HL-60 (cell line): ENCODE measurements at regions not wholly inside any gene's neighbourhood (a gene's known extent, or its start where the extent isn't known, plus 50 kb on each side); places are given as distances from the start of the nearest gene placed in this dataset.
"Not testable (repeated sequence)": the region's sequence is repeated elsewhere in the genome, so short reads cannot be mapped to it uniquely, and the experiment has no call there.

Source experiments
- DNase-seq, 2 experiments: peaks; one replicate each; pipeline ENCODE4 v3.0.0-alpha.2; 2010 to 2020; ENCODE audit warnings: low read depth in 1 of 2, low spot score in 1 of 2
- H3K27ac ChIP-seq: fragments of 250-450 bp; sonication (Bioruptor Pico); replicated peaks from 2 replicates; pipeline ENCODE4 v1.5.1; 2020; ENCODE audit warnings: mild to moderate bottlenecking, moderate library complexity
- H3K27me3 ChIP-seq: fragments of 250-450 bp; sonication (Bioruptor Pico); 2 replicates; pipeline ENCODE4 v1.5.1; 2021; ENCODE audit warnings: mild to moderate bottlenecking, moderate library complexity; ENCODE audit not compliant: insufficient read depth, poor library complexity, severe bottlenecking
- H3K4me3 ChIP-seq: replicated peaks from 2 replicates; pipeline ENCODE4 v1.5.1; 2011; ENCODE audit warnings: mild to moderate bottlenecking, control low read depth, low read length; ENCODE audit not compliant: insufficient read depth
- CTCF ChIP-seq: IDR thresholded peaks from one replicate; pipeline ENCODE4 v1.5.1; 2011; ENCODE audit warnings: low read length, control low read depth, inconsistent platforms; ENCODE audit not compliant: insufficient read depth
- GABPA ChIP-seq: IDR thresholded peaks from 2 replicates; pipeline ENCODE4 v1.6.1; 2012; ENCODE audit warnings: low read depth
- POLR2AphosphoS5 ChIP-seq: IDR thresholded peaks from 2 replicates; pipeline ENCODE4 v1.6.1; 2012; ENCODE audit warnings: low read depth
- REST ChIP-seq: IDR thresholded peaks from 2 replicates; pipeline ENCODE4 v1.6.1; 2012; ENCODE audit warnings: low read depth; ENCODE audit not compliant: insufficient replicate concordance
- SPI1 ChIP-seq: IDR thresholded peaks from 2 replicates; pipeline ENCODE4 v1.6.1; 2012; ENCODE audit warnings: low read depth, mild to moderate bottlenecking, borderline replicate concordance

- no peak for TF ChIP-seq REST
- no peak for TF ChIP-seq GABPA
- TF ChIP-seq POLR2AphosphoS5, result no peak
- no peak for TF ChIP-seq SPI1
- TF ChIP-seq CTCF, result no peak
- H3K27me3 ChIP-seq, result no peaks in the 10 kb centered on the region
Measured at GRCh38 chrX:125236955-125237354, 82.7 kb upstream of the TEX13C start.

DNA sequence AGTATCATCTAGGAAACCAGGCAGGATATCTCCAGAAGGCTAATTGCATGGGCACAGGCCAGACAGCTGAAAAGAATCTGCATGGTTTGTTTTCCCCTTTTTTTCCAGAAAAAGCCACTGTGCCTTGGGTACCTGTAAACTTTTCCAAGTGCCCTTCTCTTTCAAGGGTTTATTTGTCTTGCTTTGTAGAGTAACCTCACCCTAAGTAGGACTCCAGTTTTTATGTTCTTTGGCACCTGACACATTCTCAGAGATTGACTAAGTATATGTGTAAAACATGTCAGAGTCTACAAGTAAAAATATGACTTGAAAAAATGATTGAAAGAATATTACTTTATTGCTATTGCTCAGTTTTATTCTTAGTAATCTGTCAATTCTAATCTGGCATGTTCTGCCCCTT, 70.7 kb upstream of the TEX13C start:
- no peak for DNase-seq
- Histone ChIP-seq H3K27me3 (no peaks in the 10 kb centered on the region), H3K4me3 (no peak overlapping the region), H3K27ac (no peak overlapping the region)
- no peak for TF ChIP-seq GABPA
- no peak for TF ChIP-seq SPI1
- TF ChIP-seq REST, result no peak
- TF ChIP-seq POLR2AphosphoS5, result no peak
- no peak for TF ChIP-seq CTCF

More at GRCh38 chrX:125236955-125237354, 82.7 kb upstream of the TEX13C start:
- Histone ChIP-seq H3K4me3 (no peak overlapping the region), H3K27ac (no peak overlapping the region)
- no peak for DNase-seq

DNA sequence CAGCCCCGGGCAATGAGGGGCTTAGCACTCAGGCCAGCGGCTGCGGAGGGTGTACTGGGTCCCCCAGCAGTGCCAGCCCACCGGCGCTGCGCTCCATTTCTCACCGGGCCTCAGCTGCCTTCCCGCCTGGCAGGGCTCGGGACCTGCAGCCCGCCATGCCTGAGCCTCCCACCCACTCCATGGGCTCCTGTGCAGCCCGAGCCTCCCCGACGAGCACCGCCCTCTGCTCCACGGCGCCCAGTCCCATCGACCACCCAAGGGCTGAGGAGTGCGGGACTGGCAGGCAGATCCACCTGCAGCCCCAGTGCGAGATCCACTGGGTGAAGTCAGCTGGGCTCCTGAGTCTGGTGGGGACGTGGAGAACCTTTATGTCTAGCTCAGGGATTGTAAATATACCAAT, 63.9 kb upstream of the TEX13C start:
- not testable (repeated sequence) for H3K27me3 ChIP-seq, H3K4me3 ChIP-seq, H3K27ac ChIP-seq, DNase-seq

- no peak overlapping the region for H3K27ac ChIP-seq
- TF ChIP-seq GABPA, result no peak
- TF ChIP-seq REST, result no peak
- no peak for TF ChIP-seq POLR2AphosphoS5
- TF ChIP-seq SPI1, result no peak
- no peak for TF ChIP-seq CTCF
- H3K4me3 ChIP-seq, result no peak overlapping the region
- no peak for DNase-seq
- no peaks in the 10 kb centered on the region for H3K27me3 ChIP-seq
Measured at GRCh38 chrX:125262836-125263235, 56.8 kb upstream of the TEX13C start.
